Bronchial epithelial cell (primary cell): ENCODE measurements at regions not wholly inside any gene's neighbourhood (a gene's known extent, or its start where the extent isn't known, plus 50 kb on each side); places are given as distances from the start of the nearest gene placed in this dataset.

Experiments
- DNase-seq: peaks from one replicate; pipeline ENCODE4 v3.0.0-alpha.2; 2010; ENCODE audit warnings: low read depth
- FAIRE-seq: peaks from 2 replicates; lab custom pipeline; 2011; peaks lifted over from hg19 to GRCh38; lab: Jason Lieb, UNC
- H3K27me3 ChIP-seq: 2 replicates; pipeline ENCODE4 v1.5.1; 2011; ENCODE audit warnings: low read length; ENCODE audit not compliant: control insufficient read depth, insufficient read depth
- H3K36me3 ChIP-seq: 2 replicates; pipeline ENCODE4 v1.5.1; 2011; ENCODE audit warnings: low read length; ENCODE audit not compliant: control insufficient read depth, insufficient read depth
- H3K4me3 ChIP-seq: 2 replicates; pipeline ENCODE4 v1.5.1; 2011; ENCODE audit warnings: mild to moderate bottlenecking, low read depth, low read length, control low read depth
- CTCF ChIP-seq: IDR thresholded peaks from 2 replicates; pipeline ENCODE4 v1.5.1; 2011; ENCODE audit warnings: mild to moderate bottlenecking, moderate library complexity, low read length, control low read depth, inconsistent platforms; ENCODE audit not compliant: insufficient read depth, severe bottlenecking

GRCh38 chr2:82256288-82256687 lies 1951.7 kb upstream of the LRRTM1 start:
- no peaks in the 10 kb centered on the region for H3K36me3 ChIP-seq
- no peak overlapping the region for H3K4me3 ChIP-seq
- FAIRE-seq (no peak), DNase-seq (no peak)
- TF ChIP-seq CTCF = no peak
- H3K27me3 ChIP-seq = no peaks in the 10 kb centered on the region

GRCh38 chr2:82254728-82255127 lies 1950.2 kb upstream of the LRRTM1 start:
- no peak for TF ChIP-seq CTCF
- no peak for FAIRE-seq

GRCh38 chr2:82246220-82246775 lies 1941.7 kb upstream of the LRRTM1 start:
- DNase-seq (no peak), FAIRE-seq (no peak)
- Histone ChIP-seq H3K36me3 (no peaks in the 10 kb centered on the region), H3K4me3 (no peak overlapping the region), H3K27me3 (no peaks in the 10 kb centered on the region)
- no peak for TF ChIP-seq CTCF

More at GRCh38 chr2:82254728-82255127, 1950.2 kb upstream of the LRRTM1 start:
- no peak for DNase-seq
- Histone ChIP-seq H3K36me3 (no peaks in the 10 kb centered on the region), H3K27me3 (no peaks in the 10 kb centered on the region), H3K4me3 (no peak overlapping the region)

GRCh38 chr2:82239176-82239575 lies 1934.6 kb upstream of the LRRTM1 start:
- Histone ChIP-seq H3K36me3 (no peaks in the 10 kb centered on the region), H3K27me3 (no peaks in the 10 kb centered on the region), H3K4me3 (no peak overlapping the region)
- DNase-seq = no peak
- no peak for TF ChIP-seq CTCF
- no peak for FAIRE-seq

GRCh38 chr2:82237994-82238662 lies 1933.6 kb upstream of the LRRTM1 start:
- no peak overlapping the region for H3K4me3 ChIP-seq
- no peak for DNase-seq
- no peaks in the 10 kb centered on the region for H3K36me3 ChIP-seq
- no peak for FAIRE-seq
- TF ChIP-seq CTCF = no peak
- H3K27me3 ChIP-seq = no peaks in the 10 kb centered on the region

- Histone ChIP-seq H3K36me3 (no peaks in the 10 kb centered on the region), H3K27me3 (no peaks in the 10 kb centered on the region), H3K4me3 (no peak overlapping the region)
- DNase-seq (no peak), FAIRE-seq (no peak)
- no peak for TF ChIP-seq CTCF
These were observed 1929.8 kb upstream of the LRRTM1 start for GRCh38 chr2:82234283-82234874.
